ENCODE measurements at regions not wholly inside any gene's neighbourhood (a gene's known extent, or its start where the extent isn't known, plus 50 kb on each side); places are given as distances from the start of the nearest gene placed in this dataset.
"Not testable (repeated sequence)": the region's sequence is repeated elsewhere in the genome, so short reads cannot be mapped to it uniquely, and the experiment has no call there.

GRCh38 chr3:161600173-161600572 lies 103.6 kb downstream of the OTOL1 start:
- no peak for DNase-seq (ENCODE audit: low spot score)

GRCh38 chr3:161602475-161602874 lies 105.9 kb downstream of the OTOL1 start:
- no peak for DNase-seq (ENCODE audit: low spot score)

- DNase-seq (ENCODE audit: low spot score), result no peak
Observed at GRCh38 chr3:161602918-161603317, 106.3 kb downstream of the OTOL1 start.

GRCh38 chr3:161607056-161607455 lies 110.4 kb downstream of the OTOL1 start:
- no peak for DNase-seq (ENCODE audit: low spot score)

- no peak for DNase-seq (ENCODE audit: low spot score)
Observed at GRCh38 chr3:161619351-161619750, 122.7 kb downstream of the OTOL1 start.

GRCh38 chr3:161630794-161631193 lies 134.2 kb downstream of the OTOL1 start:
- no peak for DNase-seq (ENCODE audit: low spot score)

GRCh38 chr3:161631536-161631935 lies 134.9 kb downstream of the OTOL1 start:
- no peak for DNase-seq (ENCODE audit: low spot score)

- DNase-seq (ENCODE audit: low spot score), result no peak
Observed at GRCh38 chr3:161637559-161637958, 141.0 kb downstream of the OTOL1 start.

- not testable (repeated sequence) for DNase-seq (ENCODE audit: low spot score)
Observed at GRCh38 chr3:161639095-161639494, 142.5 kb downstream of the OTOL1 start.

- DNase-seq (ENCODE audit: low spot score), result no peak
Observed at GRCh38 chr3:161640181-161640580, 143.6 kb downstream of the OTOL1 start.

GRCh38 chr3:161641287-161641686 lies 144.7 kb downstream of the OTOL1 start:
- DNase-seq (ENCODE audit: low spot score), result no peak

GRCh38 chr3:161644891-161645635 lies 148.5 kb downstream of the OTOL1 start:
- no peak for DNase-seq (ENCODE audit: low spot score)

- no peak for DNase-seq (ENCODE audit: low spot score)
Observed at GRCh38 chr3:161647936-161648470, 151.4 kb downstream of the OTOL1 start.

- no peak for DNase-seq (ENCODE audit: low spot score)
Observed at GRCh38 chr3:161649900-161650484, 153.4 kb downstream of the OTOL1 start.

GRCh38 chr3:161657786-161658185 lies 161.2 kb downstream of the OTOL1 start:
- no peak for DNase-seq (ENCODE audit: low spot score)

GRCh38 chr3:161671141-161671540 lies 174.5 kb downstream of the OTOL1 start:
- DNase-seq (ENCODE audit: low spot score), result no peak

- DNase-seq (ENCODE audit: low spot score), result no peak
Observed at GRCh38 chr3:161672478-161672877, 175.9 kb downstream of the OTOL1 start.

- no peak for DNase-seq (ENCODE audit: low spot score)
Observed at GRCh38 chr3:161673866-161674265, 177.3 kb downstream of the OTOL1 start.

- DNase-seq (ENCODE audit: low spot score), result no peak
Observed at GRCh38 chr3:161674402-161674801, 177.8 kb downstream of the OTOL1 start.

- not testable (repeated sequence) for DNase-seq (ENCODE audit: low spot score)
Observed at GRCh38 chr3:161681831-161682230, 185.2 kb downstream of the OTOL1 start.

- DNase-seq (ENCODE audit: low spot score), result no peak
Observed at GRCh38 chr3:161682715-161683114, 186.1 kb downstream of the OTOL1 start.

GRCh38 chr3:161689584-161690298 lies 193.1 kb downstream of the OTOL1 start:
- DNase-seq (ENCODE audit: low spot score), result no peak

GRCh38 chr3:161690299-161690620 lies 193.7 kb downstream of the OTOL1 start:
- no peak for DNase-seq (ENCODE audit: low spot score)

Data from activated CD4-positive, alpha-beta T cell treated with anti-CD3 and anti-CD28 coated beads, Interleukin-2, Interleukin-4, amounts not matched to agents 100 ng/mL and 50 ng/mL, durations not matched to agents 16 hours and 8 hours (primary cell).